ENCODE measurements at regions not wholly inside any gene's neighbourhood (a gene's known extent, or its start where the extent isn't known, plus 50 kb on each side); places are given as distances from the start of the nearest gene placed in this dataset.
"Not testable (repeated sequence)": the region's sequence is repeated elsewhere in the genome, so short reads cannot be mapped to it uniquely, and the experiment has no call there.

- not testable (repeated sequence) for DNase-seq (ENCODE audit: low read depth)
These were observed 74.2 kb upstream of the GNG12 start for GRCh38 chr1:67907467-67907866.

DNA sequence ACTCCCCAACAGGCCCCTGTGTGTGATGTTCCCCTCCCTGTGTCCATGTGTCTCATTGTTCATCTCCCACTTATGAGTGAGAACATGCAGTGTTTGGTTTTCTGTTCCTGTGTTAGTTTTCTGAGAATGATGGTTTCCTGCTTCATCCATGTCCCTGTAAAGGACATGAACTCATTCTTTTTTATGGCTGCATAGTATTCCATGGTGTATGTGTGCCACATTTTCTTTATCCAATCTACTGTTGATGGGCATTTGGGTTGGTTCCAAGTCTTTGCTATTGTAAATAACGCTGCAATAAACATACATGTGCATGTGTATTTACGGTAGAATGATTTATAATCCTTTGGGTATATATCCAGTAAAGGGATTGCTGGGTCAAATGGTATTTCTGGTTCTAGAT lies 72.7 kb upstream of the GNG12 start:
- not testable (repeated sequence) for DNase-seq (ENCODE audit: low read depth)

DNA sequence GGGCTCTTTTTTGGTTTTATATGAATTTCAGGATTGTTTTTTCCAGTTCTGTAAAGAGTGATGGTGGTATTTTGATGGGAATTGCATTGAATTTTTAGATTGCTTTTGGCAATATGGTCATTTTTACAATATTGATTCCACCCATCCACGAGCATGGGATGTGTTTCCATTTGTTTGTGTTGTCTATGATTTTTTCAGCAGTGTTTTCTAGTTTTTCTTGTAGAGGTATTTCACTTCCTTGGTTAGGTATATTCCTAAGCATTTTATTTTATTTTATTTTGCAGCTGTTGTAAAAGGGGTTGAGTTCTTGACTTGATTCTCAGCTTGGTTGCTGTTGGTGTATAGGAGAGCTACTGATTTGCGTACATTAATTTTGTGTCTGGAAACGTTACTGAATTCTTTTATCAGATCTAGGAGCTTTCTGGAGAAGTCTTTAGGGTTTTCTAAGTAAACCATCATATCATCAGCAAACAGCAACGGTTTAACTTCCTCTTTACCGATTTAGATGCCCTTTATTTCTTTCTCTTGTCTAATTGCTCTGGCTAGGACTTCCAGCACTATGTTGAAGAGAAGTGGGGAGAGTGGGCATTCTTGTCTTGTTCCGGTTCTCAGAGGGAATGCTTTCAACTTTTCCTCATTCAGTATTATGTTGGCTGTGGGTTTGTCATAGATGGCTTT lies 69.4 kb upstream of the GNG12 start:
- DNase-seq (ENCODE audit: low read depth): not testable (repeated sequence)

DNA sequence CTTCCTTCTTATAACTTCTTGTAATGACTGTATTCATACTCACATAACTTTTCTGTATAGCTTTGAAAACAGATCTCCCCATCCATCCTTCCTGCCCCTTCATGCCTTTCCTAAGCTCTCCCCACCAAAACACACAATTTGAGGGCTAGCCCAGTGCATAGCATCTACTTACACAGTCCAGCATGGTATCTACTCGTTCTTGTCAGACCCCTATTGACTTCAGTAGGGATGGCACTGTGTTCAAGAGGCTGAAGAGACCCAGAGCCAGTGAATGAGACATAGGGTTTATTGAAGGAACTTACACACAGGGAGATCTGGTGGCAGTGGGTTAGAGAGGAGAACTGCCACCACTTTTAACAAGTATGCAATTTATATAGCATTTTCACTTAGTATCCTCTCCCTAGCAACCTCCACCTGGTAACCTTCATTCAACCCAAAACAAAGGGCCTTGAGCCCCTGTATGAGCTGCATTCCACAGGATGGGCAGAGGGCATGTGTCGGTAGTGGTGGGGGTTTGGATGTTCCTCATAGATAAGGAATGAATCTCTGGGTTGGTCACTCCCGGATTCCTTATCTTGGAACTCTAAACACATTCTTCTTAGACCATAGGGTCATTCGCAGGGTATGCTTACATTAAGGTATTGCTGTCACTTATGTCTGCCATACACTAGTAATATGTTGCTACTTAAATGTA lies 64.9 kb upstream of the GNG12 start:
- no peak for DNase-seq (ENCODE audit: low read depth)

DNA sequence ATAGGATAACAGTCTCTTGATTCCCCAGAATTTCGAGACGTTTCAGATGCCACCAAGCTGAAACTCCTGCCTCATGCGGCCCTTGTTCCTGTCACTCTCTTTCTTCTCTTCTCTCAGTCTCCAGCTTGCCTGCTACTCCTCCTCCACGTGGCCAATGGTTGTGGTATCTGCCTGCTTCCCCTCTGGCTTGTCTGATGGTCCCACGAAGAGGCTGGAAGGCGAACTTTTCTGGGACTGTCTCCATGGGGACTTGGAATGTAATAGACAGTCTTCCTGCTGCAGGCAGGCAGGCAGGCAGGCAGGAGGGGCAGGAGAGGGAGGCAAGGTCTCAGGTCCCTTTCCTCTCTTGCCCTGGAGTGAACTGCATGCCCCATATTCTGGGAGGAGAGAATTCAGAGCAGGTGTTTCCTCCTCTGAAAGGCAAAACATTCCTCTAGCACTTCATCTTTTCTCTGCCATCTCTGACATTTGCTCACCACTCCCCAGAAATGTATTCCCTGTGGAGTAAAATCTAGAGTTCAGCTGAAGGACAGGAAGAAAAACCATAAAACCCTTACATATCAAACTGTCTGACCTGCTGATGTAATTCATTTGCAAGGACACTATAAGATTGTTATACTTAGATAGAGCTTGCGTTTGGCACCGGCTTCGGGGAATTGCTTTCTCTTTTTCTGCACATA lies 64.1 kb upstream of the GNG12 start:
- DNase-seq (ENCODE audit: low read depth): no peak

DNA sequence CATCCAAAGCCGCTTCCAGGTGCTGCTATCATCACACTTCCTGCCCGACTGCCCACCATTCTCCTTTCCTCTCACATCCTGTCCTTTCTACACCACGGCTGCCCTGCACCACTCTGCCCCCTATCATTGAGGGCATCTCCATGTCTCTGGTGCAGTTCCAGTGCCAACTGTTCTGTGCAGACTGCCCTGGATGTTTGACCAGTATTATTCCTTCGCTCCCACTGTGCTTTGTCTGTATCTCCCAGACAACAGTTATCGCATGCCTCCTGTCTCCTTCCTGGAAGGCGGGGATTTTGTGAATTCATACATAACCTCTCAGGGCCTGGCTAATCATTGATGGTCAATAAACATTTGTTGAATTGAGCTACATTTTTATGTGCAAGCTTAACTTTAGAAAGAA lies 63.6 kb upstream of the GNG12 start:
- DNase-seq (ENCODE audit: low read depth): no peak

GRCh38 chr1:67894981-67895735 lies 61.9 kb upstream of the GNG12 start:
- no peak for DNase-seq (ENCODE audit: low read depth)

- DNase-seq (ENCODE audit: low read depth): no peak
These were observed 59.8 kb upstream of the GNG12 start for GRCh38 chr1:67893126-67893495.

- no peak for DNase-seq (ENCODE audit: low read depth)
These were observed 59.3 kb upstream of the GNG12 start for GRCh38 chr1:67892476-67893125.

- no peak for DNase-seq (ENCODE audit: low read depth)
These were observed 57.6 kb upstream of the GNG12 start for GRCh38 chr1:67890857-67891256.

GRCh38 chr1:67889953-67890567 lies 56.8 kb upstream of the GNG12 start:
- DNase-seq (ENCODE audit: low read depth): peak; percentile 64

DNA sequence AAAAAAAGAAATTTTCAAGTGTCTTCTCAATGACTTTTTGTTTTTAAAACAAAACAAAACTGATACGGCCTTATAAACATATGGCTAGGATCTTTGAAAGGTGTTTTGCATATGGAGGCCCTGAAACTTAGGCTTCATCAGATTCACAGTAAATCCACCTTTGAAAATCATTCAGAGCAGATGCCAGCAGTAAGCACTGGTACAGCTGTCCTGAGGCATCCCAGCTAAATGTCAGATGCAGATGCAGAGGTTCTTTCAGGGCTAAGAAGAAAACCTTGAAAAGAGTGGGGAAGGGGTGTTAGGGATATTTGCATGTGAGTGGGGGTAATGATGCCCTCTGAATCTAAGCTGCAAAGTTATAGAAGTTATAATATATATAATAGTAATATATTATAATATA lies 56.2 kb upstream of the GNG12 start:
- no peak for DNase-seq (ENCODE audit: low read depth)

DNA sequence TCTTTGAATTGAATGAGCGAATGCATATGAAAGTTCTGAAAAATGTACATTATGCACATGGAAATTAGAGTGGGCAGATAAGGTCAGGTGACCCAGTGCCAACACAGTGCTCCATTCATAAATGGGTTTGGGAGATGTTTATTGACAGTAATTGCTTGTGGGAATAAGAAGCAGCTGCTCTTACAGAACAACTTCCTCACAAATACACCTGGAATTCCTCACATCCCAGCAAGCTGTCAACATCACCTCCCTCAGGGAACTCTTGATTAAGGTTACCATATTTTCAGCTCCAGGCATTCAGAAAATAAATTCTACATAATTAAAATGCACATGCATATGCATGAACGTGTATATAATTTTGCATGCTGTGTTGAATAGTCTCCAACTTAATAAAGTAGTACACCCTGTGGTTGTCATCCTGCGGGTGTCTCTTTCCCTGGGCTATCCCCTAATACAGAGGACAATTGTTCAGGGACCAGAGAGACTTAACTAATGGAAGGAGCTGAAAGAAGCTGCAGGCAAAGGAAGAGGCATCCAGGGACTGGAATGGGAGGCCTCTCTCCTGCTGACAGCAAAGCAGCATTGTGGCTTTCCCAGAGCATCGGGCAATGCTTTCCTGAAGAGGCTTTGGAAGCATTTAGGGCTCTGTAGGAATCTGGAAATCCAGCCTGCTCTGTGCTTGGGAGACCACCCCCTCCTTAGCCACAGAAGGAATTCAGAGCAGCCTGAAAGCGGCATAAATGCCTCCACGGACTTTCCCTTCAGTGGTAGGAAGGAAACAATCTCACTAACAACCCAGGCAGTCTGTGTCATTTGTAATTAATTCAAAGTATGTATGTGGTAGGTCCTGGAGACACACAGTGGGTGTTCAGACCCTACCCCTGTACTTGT lies 55.2 kb upstream of the GNG12 start:
- no peak for DNase-seq (ENCODE audit: low read depth)

- DNase-seq (ENCODE audit: low read depth): no peak
These were observed 53.9 kb upstream of the GNG12 start for GRCh38 chr1:67887146-67887545.

DNA sequence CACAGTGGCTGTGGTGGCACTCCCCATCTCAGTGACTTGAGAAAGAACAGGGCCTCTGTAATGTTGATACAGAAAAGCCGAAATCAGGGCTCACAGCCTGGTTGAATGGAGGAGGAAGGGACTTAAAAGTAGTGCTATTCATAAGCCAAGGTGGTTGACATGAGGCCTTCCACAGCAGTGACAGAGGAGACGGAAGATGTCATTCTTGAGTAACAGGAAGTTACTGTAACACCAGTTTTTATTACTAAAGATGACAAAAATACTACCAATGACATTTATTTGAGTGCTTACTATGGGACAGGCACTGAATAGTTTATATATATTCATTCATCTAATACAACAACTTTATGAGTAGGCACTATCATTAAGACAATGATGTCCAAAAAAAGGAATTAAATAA lies 52.8 kb upstream of the GNG12 start:
- no peak for DNase-seq (ENCODE audit: low read depth)

GRCh38 chr1:67883069-67883468 lies 49.8 kb upstream of the GNG12 start:
- DNase-seq (ENCODE audit: low read depth): peak; percentile 7
